ENCODE measurements at regions not wholly inside any gene's neighbourhood (a gene's known extent, or its start where the extent isn't known, plus 50 kb on each side); places are given as distances from the start of the nearest gene placed in this dataset.

DNA sequence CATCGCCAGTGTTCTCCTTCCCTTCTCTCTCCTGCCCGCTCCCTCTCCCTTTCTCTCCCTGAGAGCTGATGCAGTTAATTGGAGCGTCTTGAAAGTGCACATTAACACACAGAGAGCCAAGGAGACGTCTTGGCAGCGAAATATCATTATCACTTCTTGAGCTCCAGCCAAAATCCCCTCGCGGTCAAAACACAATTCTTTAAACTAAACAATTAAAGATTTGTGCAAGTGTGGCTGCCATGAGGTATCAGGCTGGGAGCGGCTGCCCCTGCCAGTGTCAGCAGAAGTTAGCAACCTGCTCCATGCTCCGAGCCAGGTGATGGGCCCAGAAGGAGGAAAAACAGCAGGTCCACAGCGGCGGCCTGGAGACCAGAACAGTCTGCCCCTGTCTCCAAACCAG, 100.9 kb upstream of the FOXP4 start:
- TF ChIP-seq, protein P1, sequence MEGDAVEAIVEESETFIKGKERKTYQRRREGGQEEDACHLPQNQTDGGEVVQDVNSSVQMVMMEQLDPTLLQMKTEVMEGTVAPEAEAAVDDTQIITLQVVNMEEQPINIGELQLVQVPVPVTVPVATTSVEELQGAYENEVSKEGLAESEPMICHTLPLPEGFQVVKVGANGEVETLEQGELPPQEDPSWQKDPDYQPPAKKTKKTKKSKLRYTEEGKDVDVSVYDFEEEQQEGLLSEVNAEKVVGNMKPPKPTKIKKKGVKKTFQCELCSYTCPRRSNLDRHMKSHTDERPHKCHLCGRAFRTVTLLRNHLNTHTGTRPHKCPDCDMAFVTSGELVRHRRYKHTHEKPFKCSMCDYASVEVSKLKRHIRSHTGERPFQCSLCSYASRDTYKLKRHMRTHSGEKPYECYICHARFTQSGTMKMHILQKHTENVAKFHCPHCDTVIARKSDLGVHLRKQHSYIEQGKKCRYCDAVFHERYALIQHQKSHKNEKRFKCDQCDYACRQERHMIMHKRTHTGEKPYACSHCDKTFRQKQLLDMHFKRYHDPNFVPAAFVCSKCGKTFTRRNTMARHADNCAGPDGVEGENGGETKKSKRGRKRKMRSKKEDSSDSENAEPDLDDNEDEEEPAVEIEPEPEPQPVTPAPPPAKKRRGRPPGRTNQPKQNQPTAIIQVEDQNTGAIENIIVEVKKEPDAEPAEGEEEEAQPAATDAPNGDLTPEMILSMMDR (IDR thresholded peaks at IDR 0.05), result no peak
- TF ChIP-seq POLR2A (IDR thresholded peaks at IDR 0.05), result no peak
